ENCODE measurements at regions not wholly inside any gene's neighbourhood (a gene's known extent, or its start where the extent isn't known, plus 50 kb on each side); places are given as distances from the start of the nearest gene placed in this dataset.
A peak's percentile ranks its signal among the peaks of the same experiment; 100 is the strongest.

- TF ChIP-seq CTCF (IDR thresholded peaks at IDR 0.05; ENCODE audit: low read length) (0 out of 2 replicates have a peak, but pooled peaks have one; percentile 7), EZH2 (IDR thresholded peaks at IDR 0.05; ENCODE audit: borderline replicate concordance, low read length) (no peak)
These were observed 312.1 kb downstream of the ARRDC4 start for GRCh38 chr15:98272625-98273024.
